T-cell (primary cell): ENCODE measurements at regions not wholly inside any gene's neighbourhood (a gene's known extent, or its start where the extent isn't known, plus 50 kb on each side); places are given as distances from the start of the nearest gene placed in this dataset.

ENCODE experiments used
- ATAC-seq, 4 experiments: fragments of 200-7000 bp in 3 of 4; fragments of 150-1000 bp in 1 of 4; cut with Tn5 transposase; replicated peaks in 1 of 4; 1 replicate in 3 of 4; 2 replicates in 1 of 4; pipeline ENCODE4 v1.10.0; 2021; ENCODE audit warnings: moderate library complexity in 3 of 4, mild to moderate bottlenecking in 2 of 4, moderate number of reproducible peaks in 1 of 4
- CTCF ChIA-PET, 2 donors: fragments of 300-600 bp; sonication (Branson Sonifier 250); formaldehyde crosslinking; loops; one replicate each; lab custom pipeline; 2022; ENCODE audit warnings: antibody characterized with exemption in 2 of 2; lab: Charles Lee
- POLR2A ChIA-PET, 2 donors: fragments of 300-600 bp; sonication (Branson Sonifier 250); formaldehyde crosslinking; loops; one replicate each; lab custom pipeline; 2022; ENCODE audit warnings: antibody characterized with exemption in 2 of 2; lab: Charles Lee
- DNase-seq, 35 experiments: peaks; one replicate each; pipeline versions ENCODE4 v3.0.0 to v3.0.0-alpha.2; 2013 to 2023
- H3K27ac ChIP-seq: one replicate; pipeline ENCODE4 v1.5.1; 2013; ENCODE audit warnings: low read length
- H3K27me3 ChIP-seq, 2 experiments: replicated peaks in 1 of 2; 1 replicate in 1 of 2; 2 replicates in 1 of 2; pipeline versions ENCODE4 v1.6.1 to v1.7.0; 2013; ENCODE audit warnings: low read length in 1 of 2, mixed read lengths in 1 of 2; ENCODE audit not compliant: control insufficient read depth in 2 of 2, insufficient read depth in 2 of 2; ENCODE audit errors: extremely low read depth in 1 of 2
- H3K36me3 ChIP-seq, 2 donors: 1 replicate in 1 of 2; 2 replicates in 1 of 2; pipeline versions ENCODE4 v1.6.1 to v1.7.0; 2013; ENCODE audit warnings: low read length in 1 of 2; ENCODE audit not compliant: control insufficient read depth in 2 of 2, insufficient read depth in 1 of 2; ENCODE audit errors: extremely low read depth in 1 of 2
- H3K4me1 ChIP-seq, 2 experiments: 1 replicate in 1 of 2; 2 replicates in 1 of 2; pipeline versions ENCODE4 v1.6.1 to v1.7.0; 2013; ENCODE audit warnings: low read length in 2 of 2, mixed read lengths in 1 of 2; ENCODE audit not compliant: insufficient read depth in 2 of 2, control insufficient read depth in 1 of 2; ENCODE audit errors: extremely low read depth in 1 of 2
- H3K4me3 ChIP-seq, 2 donors: 1 replicate in 1 of 2; 2 replicates in 1 of 2; pipeline versions ENCODE4 v1.5.1 to v1.7.0; 2013; ENCODE audit warnings: mild to moderate bottlenecking in 2 of 2, low read length in 1 of 2, moderate library complexity in 1 of 2; ENCODE audit not compliant: control insufficient read depth in 1 of 2; ENCODE audit errors: extremely low read depth in 1 of 2
- H3K9me3 ChIP-seq: 2 replicates; pipeline ENCODE4 v1.7.0; 2013
- H3K27ac Mint-ChIP-seq, 2 donors: one replicate each; pipeline ENCODE4 v1.8.0; 2020 to 2021; ENCODE audit warnings: mild to moderate bottlenecking in 2 of 2, mixed read lengths in 2 of 2
- H3K27me3 Mint-ChIP-seq, 2 donors: one replicate each; pipeline ENCODE4 v1.8.0; 2021 to 2022; ENCODE audit warnings: mixed read lengths in 2 of 2
- H3K36me3 Mint-ChIP-seq: one replicate; pipeline ENCODE4 v1.8.0; 2021; ENCODE audit warnings: mixed read lengths
- H3K4me1 Mint-ChIP-seq, 3 donors: one replicate each; pipeline ENCODE4 v1.8.0; 2020 to 2022; ENCODE audit warnings: mixed read lengths in 3 of 3, mild to moderate bottlenecking in 1 of 3
- H3K4me3 Mint-ChIP-seq, 3 donors: one replicate each; pipeline ENCODE4 v1.8.0; 2020 to 2022; ENCODE audit warnings: mild to moderate bottlenecking in 3 of 3, mixed read lengths in 3 of 3, moderate library complexity in 3 of 3
- H3K9me3 Mint-ChIP-seq, 3 donors: one replicate each; pipeline ENCODE4 v1.8.0; 2020 to 2022; ENCODE audit warnings: mixed read lengths in 3 of 3
- WGBS: methylation state at CpG from one replicate; pipeline ENCODE4 v1.1.5; 2013; ENCODE audit warnings: missing lambda C conversion rate; ENCODE audit not compliant: insufficient coverage; 5-methylcytosine and 5-hydroxymethylcytosine counted together

- DNase-seq (no peak), ATAC-seq (no peak)
- Mint-ChIP-seq H3K9me3 (peaks cover 0 to 3% (median 3%) of the 10 kb centered on the region in 3 donors), H3K27me3 (no peaks in the 10 kb centered on the region), H3K4me1 (peaks cover 7 to 15% (median 13%) of the 10 kb centered on the region in 3 donors), H3K4me3 (no peak overlapping the region), H3K27ac (no peak overlapping the region), H3K36me3 (peaks cover 23% of the 10 kb centered on the region)
- CTCF ChIA-PET = no interaction called here
- no peak overlapping the region for H3K4me3 ChIP-seq
- no peaks in the 10 kb centered on the region for H3K9me3 ChIP-seq
- H3K27ac ChIP-seq = no peak overlapping the region
- POLR2A ChIA-PET = no interaction called here
- H3K4me1 ChIP-seq = peaks cover 0 to 18% of the 10 kb centered on the region in 2 experiments
- H3K27me3 ChIP-seq = peaks cover 0 to 3% of the 10 kb centered on the region in 2 experiments
- 0% methylated on average over 1 of the region's 4 CpGs for WGBS
- peaks cover 0 to 3% of the 10 kb centered on the region in 2 donors for H3K36me3 ChIP-seq
These were observed 56.6 kb downstream of the HLA-G start for GRCh38 chr6:29884261-29884660.

DNA sequence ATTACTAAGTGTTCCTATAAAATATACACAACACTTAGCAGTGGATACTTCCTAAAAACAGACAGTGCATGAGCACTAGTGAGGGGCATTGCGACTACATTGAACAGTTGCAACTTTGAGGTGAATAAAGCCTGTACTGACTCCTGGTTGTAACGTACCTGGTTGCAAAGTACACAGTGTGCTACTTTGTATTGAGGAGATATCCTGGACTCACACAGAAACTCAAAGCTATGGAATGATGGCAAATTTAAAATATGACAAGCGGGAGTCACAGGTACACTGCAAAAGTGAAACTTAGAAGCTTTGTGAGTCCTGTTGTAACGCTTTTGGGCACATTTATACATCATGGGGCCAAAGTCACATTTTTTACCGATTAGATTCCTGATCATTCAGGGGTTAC, 55.6 kb upstream of the HLA-A start:
- peaks cover 0 to 18% of the 10 kb centered on the region in 2 experiments for H3K4me1 ChIP-seq
- no peaks in the 10 kb centered on the region for H3K9me3 ChIP-seq
- WGBS = 38% methylated on average over 3 of the region's 5 CpGs
- Mint-ChIP-seq H3K27ac (peak overlapping the region; percentile 66 to 78), H3K4me1 (peaks cover 7 to 19% (median 13%) of the 10 kb centered on the region in 3 donors), H3K27me3 (no peaks in the 10 kb centered on the region), H3K36me3 (peaks cover 38% of the 10 kb centered on the region), H3K4me3 (peak overlapping the region; percentile 84 to 92 (median 88)), H3K9me3 (peaks cover 0 to 3% (median under 1%) of the 10 kb centered on the region in 3 donors)
- H3K27me3 ChIP-seq = peaks cover 0 to 3% of the 10 kb centered on the region in 2 experiments
- no peak for ATAC-seq
- H3K36me3 ChIP-seq = peaks cover 0 to 5% of the 10 kb centered on the region in 2 donors
- POLR2A ChIA-PET = interaction anchor here in 1 of 2 donors (0.7 kb wide), 1 partner anchor 10 kb away, joined by 3 read pairs; no protein-coding TSS in a partner anchor
- H3K27ac ChIP-seq = no peak overlapping the region
- peak in 1 of 35 experiments; percentile 13 for DNase-seq
- H3K4me3 ChIP-seq = no peak overlapping the region
- CTCF ChIA-PET = interaction anchor here in 1 of 2 donors (0.7 kb wide), 1 partner anchor 43 kb away, joined by 3 read pairs; no protein-coding TSS in a partner anchor

GRCh38 chr6:29887330-29887818, 55.0 kb upstream of the HLA-A start:
- ChIA-PET POLR2A (interaction anchor here (0.6 to 0.7 kb wide), 3 partner anchors 10 to 164 kb away, joined by 3 to 4 read pairs (median 3); no protein-coding TSS in a partner anchor), CTCF (interaction anchor here in 1 of 2 donors (0.7 kb wide), 1 partner anchor 42 kb away, joined by 3 read pairs; no protein-coding TSS in a partner anchor)

GRCh38 chr6:29887819-29888776, 54.2 kb upstream of the HLA-A start:
- POLR2A ChIA-PET = no interaction called here
- H3K4me1 ChIP-seq = peaks cover 0 to 18% of the 10 kb centered on the region in 2 experiments
- H3K9me3 Mint-ChIP-seq = no peaks in the 10 kb centered on the region
- peaks cover 32% of the 10 kb centered on the region for H3K36me3 Mint-ChIP-seq
- CTCF ChIA-PET = no interaction called here
- peak overlapping the region; percentile 97 for H3K27ac ChIP-seq
- WGBS = 3% methylated on average over 87 of the region's 101 CpGs
- DNase-seq = peak; percentile 49 to 92 (median 85)
- ATAC-seq = peak; percentile 85 to 92 (median 88)
- H3K4me1 Mint-ChIP-seq = peaks cover 7 to 19% (median 13%) of the 10 kb centered on the region in 3 donors
- H3K27me3 Mint-ChIP-seq = no peaks in the 10 kb centered on the region
- H3K27ac Mint-ChIP-seq = peak overlapping the region; percentile 91 to 92
- no peaks in the 10 kb centered on the region for H3K9me3 ChIP-seq
- peak overlapping the region; percentile 84 to 92 (median 88) for H3K4me3 Mint-ChIP-seq
- peaks cover 0 to 3% of the 10 kb centered on the region in 2 experiments for H3K27me3 ChIP-seq
- peaks cover 0 to 5% of the 10 kb centered on the region in 2 donors for H3K36me3 ChIP-seq
- peak overlapping the region; percentile 73 to 93 for H3K4me3 ChIP-seq

More at GRCh38 chr6:29887330-29887818, 55.0 kb upstream of the HLA-A start:
- Mint-ChIP-seq H3K27ac (peak overlapping the region; percentile 55 to 92), H3K27me3 (no peaks in the 10 kb centered on the region), H3K4me3 (peak overlapping the region; percentile 84 to 92 (median 88)), H3K36me3 (peaks cover 35% of the 10 kb centered on the region), H3K4me1 (peaks cover 7 to 19% (median 13%) of the 10 kb centered on the region in 3 donors), H3K9me3 (no peaks in the 10 kb centered on the region)
- H3K9me3 ChIP-seq = no peaks in the 10 kb centered on the region
- H3K27me3 ChIP-seq = peaks cover 0 to 3% of the 10 kb centered on the region in 2 experiments
- DNase-seq (peak in 32 of 35 experiments; percentile 20 to 79 (median 53)), ATAC-seq (peak; percentile 8 to 38 (median 24))
- peaks cover 0 to 18% of the 10 kb centered on the region in 2 experiments for H3K4me1 ChIP-seq
- WGBS = 31% methylated on average over 15 of the region's 28 CpGs
- H3K4me3 ChIP-seq = peak overlapping the region; percentile 73 to 93
- peaks cover 0 to 5% of the 10 kb centered on the region in 2 donors for H3K36me3 ChIP-seq
- peak overlapping the region; percentile 97 for H3K27ac ChIP-seq
